HL-60/S4 treated with phorbol 12-myristate 13-acetate at 8.2 ng/mL for 4 days and 3 days (cell line): ENCODE measurements at regions not wholly inside any gene's neighbourhood (a gene's known extent, or its start where the extent isn't known, plus 50 kb on each side); places are given as distances from the start of the nearest gene placed in this dataset.

Experiments used
- in situ Hi-C: fragments of 300-500 bp; cut with MboI; formaldehyde crosslinking; loops from 2 replicates; pipeline ENCODE4 v1.15.0; 2022; ENCODE audit warnings: low sequenced_read_pairs

DNA sequence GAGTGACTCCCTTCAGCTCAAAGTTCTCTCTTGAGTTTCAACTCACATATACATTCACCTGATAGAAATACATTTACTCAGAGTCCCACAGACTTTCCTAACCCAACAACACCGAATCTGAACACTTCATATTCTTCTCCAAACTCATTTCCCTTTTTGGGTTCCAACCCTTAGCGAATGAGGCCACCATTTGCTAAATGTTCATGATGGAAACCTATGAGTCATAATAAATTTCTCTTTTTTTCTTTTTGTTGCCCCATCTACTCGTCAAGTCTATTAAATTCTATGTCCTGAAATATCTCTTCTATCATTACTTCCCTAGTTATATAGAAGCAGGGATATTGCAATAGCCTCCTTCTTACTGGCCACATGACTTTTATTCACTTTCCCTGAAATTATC is 100.1 kb downstream of the HLX start:
- in situ Hi-C loops, result no loop called here

- in situ Hi-C loops, result no loop called here
Measured at GRCh38 chr1:220982686-220983085, 103.4 kb downstream of the HLX start.

GRCh38 chr1:220983877-220984635 is 104.8 kb downstream of the HLX start:
- in situ Hi-C loops, result no loop called here

GRCh38 chr1:220990427-220991339 is 111.4 kb downstream of the HLX start:
- in situ Hi-C loops, result no loop called here

DNA sequence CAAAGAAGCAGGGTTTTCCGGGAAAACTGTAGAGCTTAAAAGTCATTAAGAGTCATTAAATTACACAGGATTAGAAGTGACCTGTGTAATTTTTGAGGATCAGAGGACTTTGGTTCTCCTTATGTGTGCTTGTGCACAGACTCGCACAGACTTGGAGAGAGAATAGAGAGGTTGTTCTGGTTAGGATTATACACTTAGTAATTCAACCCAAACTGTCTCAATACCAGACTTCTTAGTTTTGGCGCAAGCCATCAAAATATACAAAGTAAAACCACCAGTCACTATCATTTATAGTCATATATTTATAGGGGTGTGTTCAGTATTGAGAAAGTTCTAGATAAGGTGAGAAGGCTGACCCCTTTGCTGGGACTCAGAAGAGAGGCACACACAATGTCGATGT is 112.3 kb downstream of the HLX start:
- in situ Hi-C loops, result no loop called here

DNA sequence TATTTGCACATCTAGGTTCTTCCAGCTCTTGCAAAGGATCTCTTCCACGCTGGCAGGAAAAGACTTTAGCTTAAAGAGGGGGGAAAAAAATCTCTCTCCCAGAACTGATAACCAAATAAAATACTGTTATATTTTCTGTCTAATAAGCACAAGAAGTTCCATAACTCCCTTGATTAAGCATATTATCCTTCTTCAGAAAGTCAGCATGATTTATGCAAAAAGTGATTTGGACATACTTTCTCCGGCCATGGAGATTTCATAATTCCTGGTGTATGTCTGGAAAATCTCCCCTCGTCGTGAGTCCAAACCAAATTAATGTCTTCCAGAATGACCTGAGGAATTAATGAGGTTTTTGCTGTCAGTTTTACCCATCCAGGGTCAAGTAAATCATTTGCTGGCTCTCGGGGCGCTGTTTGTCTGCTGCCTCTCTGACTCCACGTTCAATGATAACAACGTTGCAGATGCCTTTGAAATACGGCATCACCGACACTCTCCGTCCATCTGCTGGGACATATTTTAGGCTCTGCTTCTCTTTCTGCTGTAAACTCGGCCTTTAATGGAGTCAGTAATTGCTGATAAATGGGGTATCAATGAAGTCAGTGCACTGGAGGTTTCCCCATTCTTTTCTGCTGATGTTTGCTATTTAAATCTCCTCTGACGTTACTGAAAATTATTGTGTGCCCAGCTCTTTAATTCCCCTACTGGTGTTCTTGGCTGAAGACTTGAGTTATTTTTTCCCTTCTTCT is 112.9 kb downstream of the HLX start:
- in situ Hi-C loops, result no loop called here

DNA sequence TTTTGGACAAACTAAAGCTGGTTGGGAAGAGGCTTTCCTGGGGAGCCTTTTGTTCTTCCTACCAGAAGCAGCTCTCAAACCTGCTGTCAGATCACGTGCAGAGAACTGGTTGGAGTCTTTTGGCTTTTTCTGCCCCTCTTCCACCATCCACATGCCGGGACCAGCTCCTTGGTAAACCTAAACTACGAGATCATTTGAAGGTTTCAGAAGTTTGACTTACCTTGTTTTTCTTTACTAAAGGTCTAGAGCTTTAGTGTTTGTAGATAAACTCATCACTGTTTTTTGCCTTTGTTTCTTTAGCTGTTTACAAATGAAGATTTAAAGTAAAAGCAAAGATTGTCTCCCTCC is 113.4 kb downstream of the HLX start:
- in situ Hi-C loops, result no loop called here

DNA sequence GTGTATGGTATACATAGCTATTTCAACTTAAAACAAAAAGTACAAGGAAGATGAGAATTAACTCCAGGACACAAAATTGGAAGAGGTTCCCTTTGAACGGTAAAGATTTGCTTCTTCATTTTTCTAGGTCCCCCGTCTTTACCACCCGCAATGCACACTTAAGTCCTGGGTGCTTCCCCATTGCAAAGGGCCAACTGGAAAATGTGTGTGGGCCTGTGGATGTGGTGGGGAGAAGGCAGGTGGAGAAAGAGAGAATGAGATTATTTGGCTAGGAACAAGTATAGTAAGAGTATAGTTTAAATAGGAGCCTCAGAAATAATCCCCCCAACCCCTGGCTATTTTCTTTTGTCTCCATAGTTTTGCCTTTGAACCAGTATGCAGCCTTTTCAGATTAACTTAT is 115.4 kb downstream of the HLX start:
- in situ Hi-C loops, result no loop called here

- in situ Hi-C loops, result no loop called here
Measured at GRCh38 chr1:220997791-220998190, 118.5 kb downstream of the HLX start.

DNA sequence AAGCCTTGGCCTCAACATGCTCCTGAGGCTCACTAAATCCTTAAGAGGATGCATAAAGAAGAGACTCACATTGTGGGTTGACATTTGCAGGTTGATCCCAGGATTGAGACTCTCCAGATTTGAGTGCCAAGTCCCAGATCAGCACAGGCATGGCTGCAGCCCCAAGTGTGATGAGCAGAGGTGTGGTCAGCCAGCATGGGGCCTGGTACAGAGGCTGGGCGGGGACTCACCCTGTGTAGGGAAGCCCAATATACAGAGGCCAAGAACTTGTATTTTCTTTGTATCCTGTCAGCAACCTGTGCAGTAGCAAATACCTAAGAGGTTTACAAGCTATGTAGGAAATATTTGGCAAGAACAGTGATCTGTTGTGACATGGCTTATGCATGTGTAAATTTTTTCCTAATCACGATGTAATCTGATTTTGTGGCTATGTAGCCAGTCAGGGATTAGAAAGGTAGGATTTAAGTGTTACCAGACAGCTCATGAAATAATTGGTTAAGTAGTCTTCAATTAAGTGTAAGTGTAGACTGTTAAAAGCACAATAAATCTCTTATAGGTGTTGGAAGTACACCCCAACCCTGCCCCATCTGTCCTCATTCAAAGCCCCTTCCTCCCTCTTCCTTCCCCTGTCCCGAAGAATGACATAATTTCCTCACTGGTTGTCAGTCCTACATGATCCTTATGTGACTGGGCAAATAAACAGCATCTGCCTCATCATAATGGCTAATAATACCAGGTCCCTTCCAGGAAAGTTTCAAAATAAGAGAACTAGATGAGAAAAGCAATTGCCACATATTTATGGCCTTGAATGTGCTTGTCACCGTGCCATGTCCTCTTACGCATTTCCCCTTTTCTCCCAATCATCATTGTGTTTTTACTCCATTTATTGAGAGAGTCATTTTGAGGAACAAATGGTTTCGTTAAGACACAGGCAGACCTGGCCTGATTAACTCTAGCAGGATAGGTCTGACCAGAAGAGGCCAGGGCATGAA is 120.9 kb downstream of the HLX start:
- in situ Hi-C loops, result no loop called here

DNA sequence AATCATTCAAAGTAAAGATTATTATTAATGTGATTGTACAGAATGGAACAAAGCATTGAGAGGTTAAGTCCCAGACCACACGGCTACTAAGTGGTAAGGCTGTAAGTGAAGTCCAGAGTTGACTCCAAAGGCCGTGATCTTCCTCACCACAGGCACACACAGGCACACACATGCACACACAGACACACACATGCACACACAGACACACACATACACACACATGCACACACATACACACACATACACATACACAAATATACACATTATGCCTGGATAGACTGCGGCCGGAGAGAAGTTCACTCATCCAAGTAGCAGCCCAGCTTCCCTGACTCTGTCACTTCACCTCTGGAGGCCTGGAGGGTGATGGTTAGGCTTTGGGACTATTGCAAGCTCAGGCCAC is 121.9 kb downstream of the HLX start:
- in situ Hi-C loops, result no loop called here

DNA sequence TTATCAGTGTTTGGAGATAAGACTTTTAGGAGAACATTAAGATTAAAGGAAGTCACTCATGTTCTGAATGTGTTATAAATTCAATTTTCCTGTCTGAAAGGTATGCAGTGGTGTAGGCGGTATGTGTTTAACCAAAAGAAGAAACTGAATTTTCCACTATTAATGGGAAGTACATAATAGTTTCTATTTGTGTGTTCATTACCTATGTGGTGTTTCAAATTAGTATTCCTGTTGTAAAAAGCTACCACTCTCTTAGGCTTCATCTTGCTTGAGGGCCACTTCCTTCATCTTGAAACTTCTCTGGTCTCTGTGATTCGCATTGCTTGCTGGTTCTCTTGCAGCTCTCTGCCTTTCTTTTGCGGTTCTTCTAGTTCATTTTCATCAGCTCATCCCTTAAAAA is 123.4 kb downstream of the HLX start:
- in situ Hi-C loops, result no loop called here

DNA sequence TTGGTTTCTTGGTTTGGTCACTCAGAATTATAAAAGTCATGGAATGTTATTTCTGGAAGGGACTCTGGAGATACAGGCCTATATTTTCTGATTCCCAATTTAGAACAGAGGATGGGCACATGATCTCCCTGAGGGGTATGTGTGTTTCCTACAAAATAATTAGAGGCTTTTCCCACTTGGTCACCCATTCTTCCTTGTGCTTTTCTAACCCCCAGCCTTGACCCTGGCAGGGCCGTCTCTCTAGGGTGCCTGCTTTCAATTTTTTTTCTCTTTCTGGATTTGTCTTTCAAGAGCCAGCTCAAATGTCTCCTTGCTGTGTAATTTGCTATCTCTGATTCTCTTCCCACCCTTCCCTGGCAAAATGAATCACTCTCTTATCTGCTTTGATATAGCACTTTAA is 131.9 kb downstream of the HLX start:
- in situ Hi-C loops, result no loop called here

- in situ Hi-C loops, result no loop called here
Measured at GRCh38 chr1:221012120-221012519, 132.9 kb downstream of the HLX start.

DNA sequence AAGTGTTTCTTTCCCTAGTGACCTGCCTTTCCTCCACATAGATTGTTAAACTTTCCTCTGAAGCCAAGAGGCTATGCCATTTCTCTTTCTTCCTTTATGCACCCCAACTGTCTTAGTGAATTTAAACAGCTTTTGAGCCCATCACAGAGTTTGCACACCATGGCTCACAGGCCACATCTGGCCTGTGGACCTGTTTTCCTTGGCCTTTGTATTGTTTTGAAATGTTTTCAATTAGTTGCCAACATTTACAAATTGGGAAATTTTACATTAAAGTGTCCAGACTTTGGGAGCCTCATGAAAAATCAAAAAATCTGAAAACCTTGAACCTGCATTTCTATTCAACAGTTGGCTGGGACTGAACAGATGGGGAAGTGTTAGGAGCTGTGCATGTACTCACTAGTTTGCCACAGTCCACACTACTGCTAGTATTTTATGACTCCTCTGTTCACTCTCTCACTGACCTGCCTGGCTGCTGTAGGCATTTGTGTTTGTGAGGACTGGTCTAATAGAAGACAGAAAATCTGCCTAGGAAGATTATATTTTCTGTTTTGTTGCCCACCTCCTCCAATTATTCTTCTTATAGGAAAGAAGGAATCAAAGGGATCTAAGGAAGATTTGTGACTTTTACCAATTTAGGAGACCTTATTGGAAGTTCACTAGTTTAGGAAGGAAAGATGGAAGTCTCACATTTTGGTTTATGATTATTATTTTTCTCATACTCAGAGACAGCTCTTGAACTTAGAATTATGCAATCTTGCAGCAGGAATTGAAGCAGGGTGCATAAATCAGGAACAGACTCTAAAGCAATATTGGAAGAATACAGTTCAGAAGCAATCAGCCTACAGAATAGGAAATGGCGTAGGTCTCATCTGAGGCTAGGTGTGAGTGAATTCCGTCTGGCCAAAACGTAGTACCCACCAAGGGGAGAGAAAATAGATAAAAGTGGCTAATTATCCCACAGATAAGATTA is 134.7 kb downstream of the HLX start:
- in situ Hi-C loops, result no loop called here

GRCh38 chr1:221015159-221015790 is 136.0 kb downstream of the HLX start:
- in situ Hi-C loops, result no loop called here

- in situ Hi-C loops, result no loop called here
Measured at GRCh38 chr1:221016751-221017150, 137.5 kb downstream of the HLX start.

- in situ Hi-C loops, result no loop called here
Measured at GRCh38 chr1:221018414-221018813, 139.2 kb downstream of the HLX start.

- in situ Hi-C loops, result no loop called here
Measured at GRCh38 chr1:221022331-221022730, 143.1 kb downstream of the HLX start.
